ENCODE measurements at regions not wholly inside any gene's neighbourhood (a gene's known extent, or its start where the extent isn't known, plus 50 kb on each side); places are given as distances from the start of the nearest gene placed in this dataset.

GRCh38 chr15:47988564-47988963, 132.2 kb upstream of the SLC24A5 start:
- Histone ChIP-seq H3K27me3 (replicated peaks; ENCODE audit: insufficient read depth) (no peaks in the 10 kb centered on the region), H3K4me1 (ENCODE audit: control insufficient read depth in 1 of 2, low read depth in 2 of 2) (peaks cover 0 to 10% of the 10 kb centered on the region in 2 donors), H3K4me3 (no peak overlapping the region), H3K36me3 (no peaks in the 10 kb centered on the region), H3K9me3 (no peaks in the 10 kb centered on the region), H3K27ac (no peak overlapping the region)
- DNase-seq (ENCODE audit: low spot score) (no peak), ATAC-seq (ENCODE audit: insufficient number of reproducible peaks, low FRiP score, low read depth) (no peak)
- TF ChIP-seq, protein P1, sequence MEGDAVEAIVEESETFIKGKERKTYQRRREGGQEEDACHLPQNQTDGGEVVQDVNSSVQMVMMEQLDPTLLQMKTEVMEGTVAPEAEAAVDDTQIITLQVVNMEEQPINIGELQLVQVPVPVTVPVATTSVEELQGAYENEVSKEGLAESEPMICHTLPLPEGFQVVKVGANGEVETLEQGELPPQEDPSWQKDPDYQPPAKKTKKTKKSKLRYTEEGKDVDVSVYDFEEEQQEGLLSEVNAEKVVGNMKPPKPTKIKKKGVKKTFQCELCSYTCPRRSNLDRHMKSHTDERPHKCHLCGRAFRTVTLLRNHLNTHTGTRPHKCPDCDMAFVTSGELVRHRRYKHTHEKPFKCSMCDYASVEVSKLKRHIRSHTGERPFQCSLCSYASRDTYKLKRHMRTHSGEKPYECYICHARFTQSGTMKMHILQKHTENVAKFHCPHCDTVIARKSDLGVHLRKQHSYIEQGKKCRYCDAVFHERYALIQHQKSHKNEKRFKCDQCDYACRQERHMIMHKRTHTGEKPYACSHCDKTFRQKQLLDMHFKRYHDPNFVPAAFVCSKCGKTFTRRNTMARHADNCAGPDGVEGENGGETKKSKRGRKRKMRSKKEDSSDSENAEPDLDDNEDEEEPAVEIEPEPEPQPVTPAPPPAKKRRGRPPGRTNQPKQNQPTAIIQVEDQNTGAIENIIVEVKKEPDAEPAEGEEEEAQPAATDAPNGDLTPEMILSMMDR (IDR thresholded peaks at IDR 0.05), result no peak

- Histone ChIP-seq H3K4me1 (ENCODE audit: control insufficient read depth in 1 of 2, low read depth in 2 of 2) (peaks cover 0 to 10% of the 10 kb centered on the region in 2 donors), H3K9me3 (no peaks in the 10 kb centered on the region), H3K36me3 (no peaks in the 10 kb centered on the region), H3K27ac (no peak overlapping the region), H3K27me3 (replicated peaks; ENCODE audit: insufficient read depth) (no peaks in the 10 kb centered on the region), H3K4me3 (no peak overlapping the region)
- no peak for ATAC-seq (ENCODE audit: insufficient number of reproducible peaks, low FRiP score, low read depth)
- DNase-seq (ENCODE audit: low spot score), result no peak
- TF ChIP-seq, protein P1 (IDR thresholded peaks at IDR 0.05), result no peak
Measured at GRCh38 chr15:47990821-47991220, 130.0 kb upstream of the SLC24A5 start.

- DNase-seq (ENCODE audit: low spot score) (no peak), ATAC-seq (ENCODE audit: insufficient number of reproducible peaks, low FRiP score, low read depth) (no peak)
- Histone ChIP-seq H3K36me3 (no peaks in the 10 kb centered on the region), H3K27ac (no peak overlapping the region), H3K4me1 (ENCODE audit: control insufficient read depth in 1 of 2, low read depth in 2 of 2) (peaks cover 0 to 10% of the 10 kb centered on the region in 2 donors), H3K4me3 (no peak overlapping the region), H3K27me3 (replicated peaks; ENCODE audit: insufficient read depth) (no peaks in the 10 kb centered on the region), H3K9me3 (no peaks in the 10 kb centered on the region)
- TF ChIP-seq, protein P1 (IDR thresholded peaks at IDR 0.05), result no peak
Measured at GRCh38 chr15:47991357-47991756, 129.4 kb upstream of the SLC24A5 start.

DNA sequence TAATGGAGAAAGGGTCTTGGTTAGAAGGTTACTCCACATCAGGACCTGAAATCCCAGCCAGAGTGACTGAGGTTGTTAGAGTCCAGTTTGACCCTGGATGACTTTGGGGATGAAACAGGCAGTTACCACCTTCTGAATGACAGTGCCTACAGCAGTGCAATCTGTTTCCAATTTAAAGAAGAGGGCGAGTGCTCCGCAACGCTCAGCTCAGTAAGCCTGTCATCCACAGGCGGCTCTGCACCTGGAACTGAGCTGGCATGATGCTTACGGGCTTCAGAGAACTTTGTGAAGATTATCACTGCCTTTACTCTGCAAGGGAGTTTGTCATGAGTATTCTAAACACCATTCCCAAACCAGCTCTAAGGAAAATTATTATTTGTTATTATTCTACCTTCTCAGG, 127.7 kb upstream of the SLC24A5 start:
- DNase-seq (ENCODE audit: low spot score) (no peak), ATAC-seq (ENCODE audit: insufficient number of reproducible peaks, low FRiP score, low read depth) (no peak)
- no peaks in the 10 kb centered on the region for H3K9me3 ChIP-seq
- no peaks in the 10 kb centered on the region for H3K27me3 ChIP-seq (replicated peaks; ENCODE audit: insufficient read depth)
- H3K27ac ChIP-seq, result no peak overlapping the region
- H3K4me3 ChIP-seq, result no peak overlapping the region
- peaks cover 0 to 10% of the 10 kb centered on the region in 2 donors for H3K4me1 ChIP-seq (ENCODE audit: control insufficient read depth in 1 of 2, low read depth in 2 of 2)
- TF ChIP-seq, protein P1 (IDR thresholded peaks at IDR 0.05), result no peak
- H3K36me3 ChIP-seq, result no peaks in the 10 kb centered on the region

DNA sequence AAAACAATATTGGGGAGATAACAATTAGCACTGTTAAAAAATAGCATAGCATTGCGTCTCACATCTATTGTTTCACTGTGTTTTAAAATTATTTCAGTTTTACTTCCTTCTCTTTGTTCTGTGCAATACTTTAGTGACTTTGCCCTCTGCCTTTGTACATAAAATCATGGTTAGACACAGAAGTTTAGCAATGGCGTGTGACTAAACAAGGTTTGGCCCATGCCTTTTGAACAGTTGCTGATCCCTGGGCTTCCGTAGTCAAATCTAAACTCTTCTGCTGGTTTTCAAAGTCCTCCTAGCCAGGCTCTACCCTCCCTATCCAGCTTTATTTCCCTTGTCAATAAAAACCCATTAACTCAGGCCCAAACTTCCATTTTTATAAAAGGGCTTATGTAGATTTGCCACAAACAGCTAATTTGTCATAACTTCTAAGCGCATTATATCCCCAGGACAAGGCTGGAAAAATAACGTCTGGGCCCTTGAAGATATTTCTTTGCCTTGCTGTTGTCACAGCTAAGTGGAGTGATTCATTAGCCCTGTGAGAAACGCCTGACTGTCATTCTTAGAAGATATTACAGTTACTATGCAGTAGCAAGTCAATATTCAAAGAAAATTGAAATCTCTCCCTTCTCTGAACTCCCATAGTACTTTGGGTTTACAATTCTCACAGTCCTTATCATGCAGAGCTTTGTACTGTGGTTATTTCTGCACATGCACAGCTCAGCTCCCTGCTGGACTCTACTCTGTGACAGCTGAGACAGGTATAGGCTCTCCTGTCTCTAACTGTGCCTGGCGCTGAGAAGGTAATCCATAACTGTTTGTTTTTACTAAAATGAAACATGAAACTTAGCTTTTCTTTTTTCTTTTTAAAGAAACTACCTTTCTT, 123.4 kb upstream of the SLC24A5 start:
- ATAC-seq (ENCODE audit: insufficient number of reproducible peaks, low FRiP score, low read depth) (no peak), DNase-seq (ENCODE audit: low spot score) (no peak)
- Histone ChIP-seq H3K27ac (no peak overlapping the region), H3K27me3 (replicated peaks; ENCODE audit: insufficient read depth) (no peaks in the 10 kb centered on the region), H3K4me3 (no peak overlapping the region), H3K36me3 (no peaks in the 10 kb centered on the region), H3K4me1 (ENCODE audit: control insufficient read depth in 1 of 2, low read depth in 2 of 2) (no peaks in the 10 kb centered on the region), H3K9me3 (no peaks in the 10 kb centered on the region)
- TF ChIP-seq, protein P1 (IDR thresholded peaks at IDR 0.05), result no peak

All from thoracic aorta (tissue), 2 donors.